ENCODE measurements at regions not wholly inside any gene's neighbourhood (a gene's known extent, or its start where the extent isn't known, plus 50 kb on each side); places are given as distances from the start of the nearest gene placed in this dataset.
"Not testable (repeated sequence)": the region's sequence is repeated elsewhere in the genome, so short reads cannot be mapped to it uniquely, and the experiment has no call there.

DNA sequence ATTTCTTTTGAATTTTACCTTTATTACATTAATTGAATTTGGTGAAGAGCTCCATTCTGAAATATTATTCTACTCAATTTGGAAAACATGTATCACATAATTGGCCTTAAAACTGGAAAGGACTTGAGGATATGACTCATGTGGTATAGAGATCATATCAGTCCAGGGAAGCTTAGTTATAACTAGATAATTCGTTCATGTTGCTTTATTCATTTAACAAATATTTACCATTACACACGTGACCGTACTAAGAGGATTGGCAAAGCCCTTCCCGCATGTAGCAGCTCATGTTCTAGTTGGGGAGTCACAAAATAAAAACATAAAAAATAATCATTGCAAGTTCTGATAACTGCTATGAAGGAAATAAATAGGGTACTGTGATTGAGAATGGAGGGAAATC lies 1816.5 kb downstream of the MAT2B start:
- ATAC-seq (no peak), DNase-seq (ENCODE audit: low spot score) (no peak)
- intact Hi-C loops (cut with DNase I) = no loop called here

DNA sequence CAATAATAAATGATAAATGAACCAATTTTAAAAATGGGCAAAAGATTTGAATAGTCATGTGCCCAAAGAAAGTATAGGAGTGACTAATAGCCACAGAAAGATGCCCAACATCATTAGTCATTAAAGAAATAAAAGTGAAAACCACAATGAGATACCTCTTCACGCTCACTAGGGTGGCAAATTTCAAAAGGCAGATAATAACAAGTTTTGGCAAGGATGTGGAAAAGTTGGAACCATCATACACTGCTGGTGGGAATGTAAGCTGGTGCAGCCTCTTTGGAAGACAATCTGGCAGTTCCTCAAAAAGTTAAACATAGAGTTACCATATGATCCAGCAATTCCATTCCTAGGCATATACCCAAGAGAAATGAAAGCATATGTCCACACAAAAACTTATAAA lies 1819.8 kb downstream of the MAT2B start:
- intact Hi-C loops (cut with DNase I) = no loop called here
- DNase-seq (ENCODE audit: low spot score) (no peak), ATAC-seq (no peak)

DNA sequence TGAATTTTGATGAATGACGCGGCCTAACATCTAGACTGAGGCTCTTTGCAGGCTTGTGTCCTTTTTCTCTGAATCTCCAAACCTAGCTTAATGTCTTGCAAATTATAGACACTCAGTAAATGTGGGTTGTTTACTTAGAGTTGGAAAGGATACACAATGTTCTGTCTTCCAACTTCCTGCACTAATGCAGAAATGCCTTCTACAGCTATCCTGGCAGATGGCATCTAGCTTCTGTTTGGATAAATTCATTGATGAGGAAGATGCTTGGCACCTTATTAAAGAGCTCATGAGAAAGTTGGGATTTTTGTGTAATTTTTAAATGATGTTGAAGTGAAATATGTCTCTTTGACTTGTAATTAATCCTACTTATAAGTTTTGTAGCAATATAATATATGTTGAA lies 1822.2 kb downstream of the MAT2B start:
- no peak for ATAC-seq
- no peak for DNase-seq (ENCODE audit: low spot score)
- intact Hi-C loops (cut with DNase I) = no loop called here

DNA sequence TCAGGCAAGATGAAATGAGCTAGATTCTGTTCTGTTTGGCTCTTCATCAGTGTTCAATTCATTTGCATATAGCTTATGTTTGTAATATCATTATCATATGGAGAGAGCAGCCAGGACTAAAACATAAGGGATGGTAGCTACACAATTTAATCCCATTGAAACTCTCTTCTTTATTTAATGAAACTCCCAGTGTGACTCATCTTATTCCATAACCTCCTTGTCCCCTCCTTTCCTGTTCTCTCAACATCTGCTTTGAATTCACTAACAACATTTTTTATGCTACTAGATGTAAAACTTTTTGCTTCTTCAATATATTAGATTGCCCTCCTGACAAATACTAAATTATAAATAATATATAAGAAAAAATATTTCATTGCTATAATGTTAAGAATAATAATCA lies 1823.4 kb downstream of the MAT2B start:
- no peak for ATAC-seq
- intact Hi-C loops (cut with DNase I) = no loop called here
- no peak for DNase-seq (ENCODE audit: low spot score)

DNA sequence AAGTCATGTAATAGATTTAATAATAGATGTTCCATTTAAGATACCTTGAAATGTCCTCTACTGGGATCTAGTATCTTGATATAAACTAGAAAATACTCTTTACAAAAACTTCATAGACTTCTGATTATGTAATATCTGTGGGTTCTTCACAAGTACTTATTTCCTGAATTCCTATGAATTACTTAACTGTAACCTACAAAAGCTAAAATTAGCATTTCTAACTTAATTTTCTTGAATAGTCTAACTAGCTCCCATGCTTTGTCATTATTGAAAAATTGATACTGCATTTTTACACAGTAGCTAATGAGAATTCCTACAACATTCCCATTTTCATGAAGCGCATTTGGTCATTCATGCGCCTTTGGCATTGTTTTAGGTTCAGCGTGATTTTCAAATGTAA lies 1828.2 kb downstream of the MAT2B start:
- intact Hi-C loops (cut with DNase I) = no loop called here
- ATAC-seq (no peak), DNase-seq (ENCODE audit: low spot score) (no peak)

DNA sequence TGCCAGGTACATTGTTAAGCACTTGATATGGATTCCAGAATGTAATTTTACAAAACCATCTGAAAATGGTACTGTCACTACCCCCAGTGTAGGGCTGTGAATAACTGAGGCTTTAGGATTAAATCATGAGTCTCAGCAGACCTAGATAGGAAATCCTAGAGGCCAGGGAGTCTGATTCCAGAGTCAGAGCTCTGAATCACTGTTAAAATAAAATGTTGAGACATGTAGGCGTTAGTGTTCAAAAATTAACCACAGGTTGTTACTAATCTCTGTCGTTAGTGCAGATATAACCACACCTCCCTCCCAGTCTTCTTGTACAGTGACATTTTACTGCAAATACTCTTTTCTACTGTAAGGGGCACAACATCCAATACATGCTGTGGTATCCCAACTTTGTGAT lies 1828.8 kb downstream of the MAT2B start:
- ATAC-seq (no peak), DNase-seq (ENCODE audit: low spot score) (no peak)
- intact Hi-C loops (cut with DNase I) = no loop called here

DNA sequence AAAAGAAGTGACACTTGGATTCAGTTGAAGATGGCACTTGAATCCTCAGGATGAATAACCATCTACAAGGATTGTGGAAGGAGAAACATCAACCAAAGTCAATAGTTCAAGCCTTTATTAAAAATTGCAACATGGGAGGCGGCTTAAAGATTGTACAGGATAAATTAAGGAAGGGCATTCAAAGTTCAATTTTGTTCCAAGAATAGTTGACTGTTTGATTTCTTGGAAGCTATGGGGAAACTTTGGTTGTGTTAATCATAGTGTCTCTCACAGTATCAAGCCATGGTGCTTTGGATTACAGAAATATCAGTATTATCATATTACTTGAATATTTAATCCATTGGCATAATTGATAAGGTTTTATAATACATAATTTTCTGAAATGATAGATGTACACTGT lies 1844.3 kb downstream of the MAT2B start:
- ATAC-seq (no peak), DNase-seq (ENCODE audit: low spot score) (no peak)
- intact Hi-C loops (cut with DNase I) = no loop called here

DNA sequence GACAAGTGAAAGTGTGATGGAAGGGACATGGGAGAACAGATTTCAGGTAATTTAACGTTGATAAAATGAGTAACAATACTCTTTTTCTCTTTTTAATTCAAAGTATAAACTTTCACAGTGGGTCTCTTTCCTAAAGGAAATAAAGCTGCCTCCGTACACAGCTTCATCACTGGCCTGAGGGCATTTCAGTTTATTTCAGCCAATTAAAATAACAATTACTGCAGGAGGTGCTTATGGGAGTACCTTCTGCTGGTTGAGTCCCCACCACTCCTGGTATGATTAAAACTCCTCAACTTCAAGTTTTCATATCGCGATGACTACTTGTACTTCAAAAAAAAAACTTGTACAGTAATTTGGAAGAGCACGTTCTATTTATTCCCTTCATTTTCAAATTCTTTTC lies 1845.9 kb downstream of the MAT2B start:
- ATAC-seq = no peak
- no peak for DNase-seq (ENCODE audit: low spot score)
- intact Hi-C loops (cut with DNase I) = no loop called here

DNA sequence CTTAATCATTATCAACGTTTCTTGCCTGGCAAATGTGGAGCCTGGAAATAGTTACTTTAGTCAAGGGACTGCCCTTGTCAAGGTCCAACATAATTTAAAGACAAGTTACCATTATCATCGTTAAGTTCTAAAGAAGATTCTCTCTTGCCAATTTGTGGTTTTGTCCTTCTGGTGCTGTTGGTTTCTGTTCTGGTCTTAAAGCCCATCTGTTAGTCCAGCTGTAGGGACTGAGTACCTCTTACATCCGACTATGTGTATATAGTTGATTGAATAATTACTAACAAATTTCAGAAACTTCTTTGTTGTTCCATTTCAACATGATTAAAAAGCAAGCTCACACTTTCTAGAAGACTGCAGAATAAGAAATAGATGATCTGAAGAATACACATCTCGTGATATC lies 1854.9 kb downstream of the MAT2B start:
- no peak for DNase-seq (ENCODE audit: low spot score)
- intact Hi-C loops (cut with DNase I) = no loop called here
- ATAC-seq = no peak

DNA sequence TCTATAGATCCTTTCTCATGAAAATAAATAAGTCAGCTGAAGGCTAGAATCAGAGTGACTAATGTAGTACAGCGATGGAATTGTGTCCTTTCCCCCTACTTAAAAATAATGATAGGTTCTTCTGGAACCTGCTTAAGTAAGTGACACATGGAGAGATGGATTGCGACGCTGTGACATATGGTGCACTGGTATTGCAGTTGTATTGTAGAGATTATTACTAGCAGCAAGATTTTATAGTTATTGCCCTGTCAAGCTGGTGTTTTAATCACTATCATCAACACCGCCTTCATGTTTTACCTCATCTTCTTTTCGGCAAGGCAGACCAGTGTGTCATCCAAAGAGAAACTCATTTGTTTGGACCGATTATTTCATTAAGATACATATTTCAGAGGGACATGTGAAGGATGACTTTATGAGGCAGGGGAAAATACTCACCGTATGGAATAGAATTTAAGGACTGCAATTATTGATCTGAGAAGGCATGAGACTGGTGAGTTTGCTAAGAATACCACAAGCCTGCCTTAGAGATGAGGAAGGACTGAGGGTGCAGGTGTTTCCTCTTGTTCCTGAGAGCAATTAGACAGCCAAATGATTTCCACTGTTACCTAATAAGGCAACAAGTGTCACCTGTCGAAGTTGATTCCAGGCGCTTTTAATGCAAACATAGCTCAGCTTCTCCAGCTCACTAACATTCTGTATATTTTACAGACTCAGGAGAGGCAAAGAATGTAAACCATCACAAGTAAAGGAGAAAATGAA lies 1855.5 kb downstream of the MAT2B start:
- ATAC-seq (no peak), DNase-seq (ENCODE audit: low spot score) (no peak)
- intact Hi-C loops (cut with DNase I) = no loop called here

DNA sequence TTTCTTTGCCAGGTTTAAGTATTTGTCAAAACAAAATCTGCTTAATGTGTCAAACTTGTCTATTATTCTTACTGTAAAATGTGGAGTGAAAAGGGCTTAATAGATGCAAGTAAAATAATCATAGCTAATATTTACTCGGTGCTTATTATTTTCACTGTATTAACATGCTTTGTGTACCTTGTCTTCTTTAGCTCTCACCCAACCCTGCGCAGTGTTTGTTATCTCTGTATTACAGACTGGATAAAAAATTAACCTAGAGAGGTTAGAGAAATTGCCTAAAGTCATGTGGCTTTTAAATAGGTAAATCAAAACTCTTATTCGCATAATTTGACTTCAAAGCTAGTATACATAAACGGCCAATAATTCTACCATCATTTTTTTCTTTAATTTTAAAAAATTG lies 1864.8 kb downstream of the MAT2B start:
- DNase-seq (ENCODE audit: low spot score) (no peak), ATAC-seq (no peak)
- intact Hi-C loops (cut with DNase I) = no loop called here

DNA sequence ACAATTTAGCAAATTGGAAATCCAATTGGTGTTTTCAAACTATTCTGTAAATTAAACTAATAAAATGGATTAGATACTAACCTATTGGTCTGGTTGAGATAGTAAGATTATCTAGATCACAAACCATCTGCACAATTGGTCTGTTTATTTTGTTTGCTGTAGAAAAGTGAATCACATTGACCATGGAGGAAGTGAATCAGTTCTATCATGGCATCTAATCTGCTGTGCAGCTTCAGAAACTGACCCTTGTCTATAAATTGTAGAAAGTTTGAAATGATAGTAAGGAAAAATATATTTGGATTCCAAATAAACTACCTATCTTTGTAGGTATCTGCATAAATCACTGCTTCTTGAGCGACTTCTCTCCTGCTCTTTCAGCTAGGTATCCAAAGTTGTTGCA lies 1865.4 kb downstream of the MAT2B start:
- intact Hi-C loops (cut with DNase I) = no loop called here
- DNase-seq (ENCODE audit: low spot score) (no peak), ATAC-seq (no peak)

DNA sequence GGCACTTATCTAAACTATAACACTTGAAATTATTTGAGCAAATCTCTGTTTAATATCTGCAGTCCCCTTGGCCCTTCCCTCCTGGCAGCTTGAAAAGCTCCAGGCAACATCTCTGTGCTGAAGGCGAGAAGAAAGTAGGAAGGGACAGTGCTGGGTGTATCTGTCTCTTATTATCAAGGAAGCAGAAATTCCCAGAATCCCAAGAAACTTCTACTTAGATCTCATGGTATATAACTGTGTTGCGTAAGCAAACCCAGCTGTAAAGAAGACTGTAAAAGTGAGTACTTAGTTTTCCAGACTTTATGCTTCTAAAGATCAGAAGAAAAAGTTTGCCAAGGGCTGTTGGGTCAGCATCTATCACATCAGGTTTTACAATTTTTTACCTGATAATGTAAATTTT lies 1869.8 kb downstream of the MAT2B start:
- DNase-seq (ENCODE audit: low spot score) = no peak
- no peak for ATAC-seq
- intact Hi-C loops (cut with DNase I) = loop anchor here (5.0 kb wide), 1 partner anchor 983 kb away; no protein-coding TSS in a partner anchor

DNA sequence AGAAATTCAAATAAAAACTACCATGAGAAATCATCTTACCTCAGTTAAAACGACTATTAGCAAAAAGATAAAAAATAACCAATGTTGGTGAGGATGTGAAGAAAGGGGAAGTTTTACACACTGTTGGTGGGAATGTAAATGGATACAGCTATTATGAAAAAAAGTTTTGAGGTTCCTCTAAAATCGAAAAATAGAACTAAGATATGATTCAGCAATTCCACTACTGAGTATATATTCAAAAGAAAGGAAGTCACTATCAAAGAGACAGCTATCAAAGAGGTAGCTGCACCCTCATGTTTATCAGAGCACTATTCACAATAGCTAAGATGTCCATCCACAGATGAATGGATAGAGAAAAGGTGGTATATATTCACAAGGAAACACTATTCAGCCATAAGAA lies 1888.4 kb downstream of the MAT2B start:
- intact Hi-C loops (cut with DNase I) = no loop called here
- ATAC-seq (no peak), DNase-seq (ENCODE audit: low spot score) (no peak)

DNA sequence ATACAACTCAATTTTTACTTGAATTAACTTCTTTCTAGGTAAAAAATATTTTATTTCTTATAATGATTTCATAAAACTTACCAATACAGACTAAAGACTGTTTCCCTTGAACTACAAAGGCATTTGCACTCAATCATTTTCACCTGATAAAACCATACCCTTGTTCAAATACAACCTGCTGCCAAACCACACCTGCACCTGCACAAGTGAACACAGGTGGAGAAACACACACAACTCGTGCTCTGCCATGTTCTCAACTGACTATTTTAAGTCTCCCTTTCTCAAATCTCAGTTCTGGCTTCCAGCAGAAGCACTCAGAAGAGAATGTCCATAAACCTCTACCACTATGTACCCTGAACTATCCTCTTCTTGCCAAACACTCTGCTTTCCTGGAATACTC lies 1892.1 kb downstream of the MAT2B start:
- intact Hi-C loops (cut with DNase I) = no loop called here
- ATAC-seq = no peak
- DNase-seq (ENCODE audit: low spot score) = no peak

DNA sequence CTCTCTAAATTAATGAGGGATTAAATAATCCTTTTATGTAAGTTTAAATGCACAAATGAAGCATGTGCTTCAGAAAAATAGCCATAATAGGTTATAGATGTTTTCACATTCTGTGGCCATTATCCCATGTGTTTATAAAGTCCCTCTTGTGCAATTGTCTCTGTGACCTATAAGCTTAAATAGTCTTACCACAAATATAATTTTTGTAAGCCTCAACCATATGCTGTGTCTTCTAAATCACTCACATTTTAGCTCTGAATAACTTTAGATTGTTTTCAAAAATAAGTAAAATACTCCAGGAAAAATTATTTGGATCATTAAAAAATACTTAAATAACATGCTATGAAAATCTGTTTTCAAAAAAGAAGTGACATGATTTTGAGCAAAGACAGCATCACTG lies 1894.7 kb downstream of the MAT2B start:
- ATAC-seq (no peak), DNase-seq (ENCODE audit: low spot score) (no peak)
- intact Hi-C loops (cut with DNase I) = no loop called here

DNA sequence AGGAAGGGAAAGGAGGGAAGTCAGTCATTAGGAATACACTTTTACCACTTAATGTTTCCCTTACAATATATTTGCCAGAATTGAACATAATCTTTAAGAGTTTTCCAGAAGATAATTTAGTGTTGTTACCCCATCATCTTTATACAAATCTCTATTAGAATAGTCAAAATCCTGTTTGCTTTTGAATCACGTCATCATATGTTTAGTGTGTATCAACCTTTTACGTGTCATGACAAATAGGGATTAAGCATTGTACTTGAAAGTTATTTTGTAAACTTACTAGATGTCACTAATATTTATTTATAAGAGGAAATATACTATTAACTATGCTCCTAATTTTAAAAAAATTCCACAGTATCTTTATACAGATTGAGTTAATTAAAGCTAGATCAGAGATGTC lies 1899.5 kb downstream of the MAT2B start:
- no peak for ATAC-seq
- DNase-seq (ENCODE audit: low spot score) = no peak
- intact Hi-C loops (cut with DNase I) = no loop called here

DNA sequence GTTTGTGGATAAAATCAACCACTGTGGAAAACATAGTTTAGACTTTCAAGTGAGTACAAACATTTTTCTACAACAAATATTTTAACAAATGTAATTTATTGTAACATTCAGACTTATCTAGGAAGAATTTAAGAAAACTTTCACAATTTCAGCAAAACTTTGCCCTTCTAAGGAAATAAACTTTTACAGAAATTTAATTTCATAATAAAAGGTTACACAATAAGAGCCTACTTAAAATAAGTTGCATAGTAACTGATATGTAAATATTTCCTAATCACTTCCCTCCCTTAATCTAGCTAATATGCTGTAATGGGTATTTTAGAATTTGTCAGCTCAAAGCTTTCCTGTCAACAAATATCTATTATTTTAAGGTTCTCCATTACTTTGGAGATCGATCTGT lies 1899.9 kb downstream of the MAT2B start:
- intact Hi-C loops (cut with DNase I) = no loop called here
- DNase-seq (ENCODE audit: low spot score) = no peak
- ATAC-seq = no peak

DNA sequence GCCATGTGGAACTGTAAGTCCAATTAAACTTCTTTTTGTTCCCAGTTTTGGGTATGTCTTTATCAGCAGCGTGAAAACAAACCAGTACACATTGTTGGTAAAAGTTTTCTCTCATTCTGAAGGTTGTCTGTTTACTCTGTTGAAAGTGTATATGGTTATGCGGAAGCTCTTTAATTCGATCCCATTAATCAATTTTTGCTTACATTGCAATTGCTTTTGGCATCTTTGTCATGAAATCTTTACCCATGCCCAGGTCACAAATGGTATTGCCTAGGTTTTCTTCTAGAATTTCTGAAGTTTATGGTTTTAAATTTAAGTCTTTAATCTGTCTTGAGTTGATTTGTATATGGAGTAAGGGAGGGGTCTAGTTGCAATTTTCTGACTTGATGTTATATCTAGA lies 1901.9 kb downstream of the MAT2B start:
- intact Hi-C loops (cut with DNase I) = no loop called here
- no peak for DNase-seq (ENCODE audit: low spot score)
- ATAC-seq = no peak

DNA sequence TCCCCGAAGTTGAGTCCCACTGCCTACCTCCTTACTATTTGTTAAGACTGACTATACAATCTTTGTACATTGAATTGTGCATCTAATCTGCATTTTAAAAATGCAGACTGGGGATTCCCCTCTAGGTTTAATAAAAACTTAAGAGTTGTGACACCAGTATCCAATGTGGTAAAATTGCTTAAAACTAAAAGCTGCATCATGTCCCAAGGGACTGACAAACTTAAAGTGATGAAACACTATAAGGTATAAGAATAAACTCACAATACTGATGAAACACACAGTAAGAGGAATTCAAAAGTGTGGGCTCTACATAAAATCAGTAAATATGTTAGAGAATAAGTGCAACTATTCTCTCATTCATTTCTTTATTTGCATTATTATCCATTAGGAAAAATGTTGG lies 1905.1 kb downstream of the MAT2B start:
- DNase-seq (ENCODE audit: low spot score) (no peak), ATAC-seq (no peak)
- intact Hi-C loops (cut with DNase I) = no loop called here

DNA sequence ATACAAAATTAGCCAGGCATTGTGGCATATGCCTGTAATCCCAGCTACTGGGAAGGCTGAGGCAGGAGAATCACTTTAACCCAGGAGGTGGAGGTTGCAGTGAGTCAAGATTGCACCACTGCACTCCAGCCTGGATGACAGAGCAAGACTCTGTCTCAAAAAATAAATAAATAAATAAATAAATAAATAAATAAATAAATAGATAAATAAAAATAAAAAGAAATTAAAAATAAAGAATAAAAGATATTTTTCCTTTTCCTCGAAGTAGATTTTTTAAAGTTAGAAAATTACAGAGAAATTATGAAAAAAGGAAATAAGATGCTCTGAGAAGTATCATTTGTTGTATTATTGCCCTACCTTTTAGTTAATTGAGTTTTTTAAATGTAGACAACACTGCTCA lies 1906.1 kb downstream of the MAT2B start:
- ATAC-seq; DNase-seq (ENCODE audit: low spot score); intact Hi-C loops (cut with DNase I): not testable (repeated sequence)

DNA sequence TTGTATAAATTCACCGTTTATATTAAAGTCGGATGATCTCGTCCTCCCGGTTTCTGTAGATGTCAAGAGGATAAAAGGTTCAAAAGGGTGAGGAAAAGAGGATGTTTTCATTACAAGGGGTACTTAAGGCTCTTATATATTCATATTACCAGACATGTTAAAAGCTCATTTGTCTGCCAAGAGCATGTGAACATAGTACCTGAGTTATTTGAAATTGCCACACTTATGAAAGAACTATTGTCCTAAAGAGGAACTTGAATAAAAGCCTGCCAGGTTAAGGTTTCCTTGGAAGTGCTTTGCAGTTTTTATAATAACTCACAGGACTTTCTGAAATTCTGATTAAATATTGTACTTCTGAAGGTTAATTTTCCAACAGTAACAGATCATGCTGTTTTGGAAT lies 1915.1 kb downstream of the MAT2B start:
- no peak for DNase-seq (ENCODE audit: low spot score)
- intact Hi-C loops (cut with DNase I) = no loop called here
- no peak for ATAC-seq

All from sciatic nerve (tissue), 2 donors.